NCI-H187 treated with DMSO at 0.1 percent for 48 hours (cell line): ENCODE measurements at regions not wholly inside any gene's neighbourhood (a gene's known extent, or its start where the extent isn't known, plus 50 kb on each side); places are given as distances from the start of the nearest gene placed in this dataset.
"Not testable (repeated sequence)": the region's sequence is repeated elsewhere in the genome, so short reads cannot be mapped to it uniquely, and the experiment has no call there.

Source experiments
- DNase-seq: peaks from one replicate; lab custom pipeline; 2025; lab: John Stamatoyannopoulos, UW

GRCh38 chr13:56457535-56458190, 683.1 kb upstream of the PRR20A start:
- DNase-seq: no peak

- no peak for DNase-seq
These were observed 681.4 kb upstream of the PRR20A start for GRCh38 chr13:56459286-56459685.

GRCh38 chr13:56501750-56502149, 639.0 kb upstream of the PRR20A start:
- no peak for DNase-seq

GRCh38 chr13:56510836-56511235, 629.9 kb upstream of the PRR20A start:
- no peak for DNase-seq

GRCh38 chr13:56512336-56512735, 628.4 kb upstream of the PRR20A start:
- DNase-seq: not testable (repeated sequence)

GRCh38 chr13:56515441-56515840, 625.3 kb upstream of the PRR20A start:
- no peak for DNase-seq

- no peak for DNase-seq
These were observed 612.5 kb upstream of the PRR20A start for GRCh38 chr13:56528040-56528790.

GRCh38 chr13:56530096-56530495, 610.6 kb upstream of the PRR20A start:
- no peak for DNase-seq

GRCh38 chr13:56547921-56548320, 592.8 kb upstream of the PRR20A start:
- not testable (repeated sequence) for DNase-seq

GRCh38 chr13:56558698-56559320, 581.9 kb upstream of the PRR20A start:
- no peak for DNase-seq

- DNase-seq: no peak
These were observed 579.4 kb upstream of the PRR20A start for GRCh38 chr13:56561327-56561726.

GRCh38 chr13:56563663-56564062, 577.1 kb upstream of the PRR20A start:
- no peak for DNase-seq

- DNase-seq: no peak
These were observed 553.7 kb upstream of the PRR20A start for GRCh38 chr13:56586976-56587375.

- DNase-seq: no peak
These were observed 525.1 kb upstream of the PRR20A start for GRCh38 chr13:56615572-56615971.

- no peak for DNase-seq
These were observed 517.9 kb upstream of the PRR20A start for GRCh38 chr13:56622840-56623239.

- DNase-seq: not testable (repeated sequence)
These were observed 511.8 kb upstream of the PRR20A start for GRCh38 chr13:56628886-56629285.

GRCh38 chr13:56631060-56631459, 509.7 kb upstream of the PRR20A start:
- not testable (repeated sequence) for DNase-seq

- no peak for DNase-seq
These were observed 487.7 kb upstream of the PRR20A start for GRCh38 chr13:56653043-56653442.

- DNase-seq: no peak
These were observed 481.7 kb upstream of the PRR20A start for GRCh38 chr13:56659041-56659471.

GRCh38 chr13:56670563-56670962, 470.2 kb upstream of the PRR20A start:
- DNase-seq: no peak

- DNase-seq: no peak
These were observed 459.3 kb upstream of the PRR20A start for GRCh38 chr13:56681404-56681803.

GRCh38 chr13:56687131-56687530, 453.6 kb upstream of the PRR20A start:
- no peak for DNase-seq

- no peak for DNase-seq
These were observed 443.7 kb upstream of the PRR20A start for GRCh38 chr13:56697011-56697410.
